Stimulated activated CD4-positive, alpha-beta T cell treated with anti-CD3 and anti-CD28 coated beads, Interleukin-4, amount 100 ng/mL, for 24 hours (primary cell): ENCODE measurements at regions not wholly inside any gene's neighbourhood (a gene's known extent, or its start where the extent isn't known, plus 50 kb on each side); places are given as distances from the start of the nearest gene placed in this dataset.
"Not testable (repeated sequence)": the region's sequence is repeated elsewhere in the genome, so short reads cannot be mapped to it uniquely, and the experiment has no call there.

ENCODE experiments used
- DNase-seq: peaks from one replicate; pipeline ENCODE4 v3.0.0-alpha.2; 2020

- no peak for DNase-seq
Observed at GRCh38 chr18:56312551-56313335, 325.6 kb downstream of the TXNL1 start.

DNA sequence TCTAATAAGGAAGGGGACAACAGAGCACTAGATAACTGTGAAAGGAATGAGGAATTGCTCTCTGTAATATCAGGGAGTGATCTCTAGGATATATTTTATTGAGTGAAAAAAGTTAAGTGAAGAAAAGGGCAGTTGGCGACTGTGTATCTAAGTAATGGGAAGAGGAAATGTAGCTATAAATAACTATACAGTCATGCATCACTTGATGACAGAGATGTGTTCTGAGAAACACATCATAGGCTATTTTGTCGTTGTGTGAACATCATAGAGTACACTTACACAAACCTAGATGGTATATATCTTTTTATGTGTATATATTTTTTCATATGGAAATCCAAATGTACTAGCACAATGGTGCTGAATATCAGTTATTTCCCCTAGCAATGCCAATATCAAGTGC, 329.3 kb downstream of the TXNL1 start:
- no peak for DNase-seq

DNA sequence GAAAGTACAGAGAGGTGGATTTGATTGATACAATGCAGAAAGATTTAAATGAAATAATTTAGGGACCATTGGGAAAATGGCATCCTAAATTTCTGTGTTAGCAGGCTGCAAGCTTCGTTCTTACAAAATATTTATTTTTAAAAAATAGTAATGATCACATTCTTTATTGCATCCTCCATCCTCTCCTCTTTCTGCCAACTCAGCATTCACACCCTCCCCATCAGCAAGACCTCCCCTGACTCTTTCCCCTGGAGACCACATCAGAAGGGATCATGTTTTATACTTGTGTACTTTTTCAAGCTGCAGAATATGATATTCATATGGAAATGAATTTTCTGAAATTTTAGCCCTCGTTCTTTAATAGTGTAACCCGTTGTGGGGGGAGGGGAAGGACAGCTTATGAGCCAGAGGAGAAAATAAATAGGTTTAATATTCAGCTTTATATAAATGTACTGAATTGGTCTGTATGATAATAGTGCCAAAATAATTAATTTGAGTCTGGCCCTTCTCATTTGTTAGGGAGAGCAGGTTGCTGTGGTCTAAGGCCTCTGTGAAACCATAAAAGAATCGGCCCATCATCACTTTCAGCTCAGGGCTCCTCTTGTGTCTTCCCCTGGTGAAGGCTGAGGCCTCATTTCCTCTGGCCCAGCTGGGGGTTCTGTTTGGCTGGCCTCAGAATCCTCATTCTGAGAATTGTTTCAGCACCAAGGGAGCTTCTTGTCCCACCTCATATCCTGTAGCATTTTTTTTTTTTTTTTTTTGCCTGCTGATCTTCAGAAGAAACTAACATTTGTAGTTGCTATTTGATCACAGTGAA, 330.8 kb downstream of the TXNL1 start:
- no peak for DNase-seq

GRCh38 chr18:56306797-56307196, 331.6 kb downstream of the TXNL1 start:
- no peak for DNase-seq

DNA sequence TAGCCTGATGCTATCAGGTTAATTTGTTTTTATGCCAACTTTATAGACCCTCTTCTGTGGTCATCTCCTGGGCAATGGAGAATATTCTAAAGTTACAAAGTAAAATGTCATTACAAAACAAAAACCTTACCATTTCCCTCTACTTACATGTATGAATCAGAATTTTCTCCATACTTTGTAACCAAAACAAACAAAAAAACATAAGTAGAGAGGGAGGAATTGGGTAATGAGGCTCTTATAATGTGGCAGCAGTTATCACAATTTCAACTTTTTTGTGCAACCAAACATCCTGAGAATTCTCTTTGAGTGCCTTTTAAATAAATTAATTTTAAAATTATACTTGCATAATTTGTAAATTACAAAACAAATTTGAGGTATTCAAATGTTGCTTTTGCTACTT, 332.8 kb downstream of the TXNL1 start:
- DNase-seq, result no peak

GRCh38 chr18:56302156-56302555, 336.2 kb downstream of the TXNL1 start:
- DNase-seq, result no peak

GRCh38 chr18:56299740-56300139, 338.7 kb downstream of the TXNL1 start:
- no peak for DNase-seq

GRCh38 chr18:56298935-56299334, 339.5 kb downstream of the TXNL1 start:
- DNase-seq, result no peak

GRCh38 chr18:56296381-56296780, 342.0 kb downstream of the TXNL1 start:
- DNase-seq, result no peak

GRCh38 chr18:56294484-56295183, 343.8 kb downstream of the TXNL1 start:
- no peak for DNase-seq

GRCh38 chr18:56291294-56291693, 347.1 kb downstream of the TXNL1 start:
- no peak for DNase-seq

DNA sequence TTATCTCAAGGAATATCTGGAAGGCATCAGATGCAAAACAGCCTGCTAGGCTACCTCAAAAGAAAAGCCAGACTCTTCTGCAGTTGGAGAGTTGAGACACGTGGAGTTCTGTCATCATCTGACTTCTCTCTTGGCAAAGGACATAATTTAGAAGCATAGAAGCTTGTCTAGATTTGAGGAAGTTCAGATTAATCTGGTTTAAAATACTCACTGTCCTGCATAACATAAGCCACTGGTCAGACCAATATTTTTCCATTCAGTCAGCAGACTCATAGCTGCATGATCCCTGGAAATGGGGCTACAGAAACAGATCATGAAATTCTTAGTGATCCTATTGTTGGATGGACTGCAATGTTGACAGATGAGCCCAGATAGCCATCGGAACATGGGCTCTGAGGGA, 349.0 kb downstream of the TXNL1 start:
- DNase-seq, result no peak

DNA sequence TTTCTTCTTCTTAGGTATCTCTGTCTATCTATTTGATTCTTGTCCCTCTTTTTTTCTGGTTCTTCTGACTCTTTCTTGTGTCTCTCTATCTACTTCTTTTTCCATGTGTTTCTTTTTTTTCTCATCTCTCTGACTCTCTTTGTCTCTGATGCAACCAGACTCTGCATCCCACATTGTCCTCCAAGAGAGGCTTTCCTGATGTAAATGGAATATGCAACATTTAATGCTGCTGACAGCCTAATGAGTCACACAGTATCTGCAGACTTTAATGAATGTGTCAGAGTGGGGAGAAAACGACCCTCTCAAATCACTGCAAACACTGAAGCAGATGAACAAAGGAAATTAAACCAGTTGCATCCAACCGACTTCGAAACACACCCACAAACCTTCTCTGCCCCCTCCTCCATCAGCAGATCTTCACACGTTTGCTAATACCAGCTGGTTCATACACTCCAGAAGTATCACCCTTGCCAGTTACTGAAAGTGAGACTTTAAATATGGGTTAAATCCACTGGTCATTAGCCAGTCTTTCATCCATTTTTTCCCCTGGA, 351.5 kb downstream of the TXNL1 start:
- no peak for DNase-seq

GRCh38 chr18:56285387-56286065, 352.9 kb downstream of the TXNL1 start:
- no peak for DNase-seq

GRCh38 chr18:56284319-56284718, 354.1 kb downstream of the TXNL1 start:
- DNase-seq, result no peak

DNA sequence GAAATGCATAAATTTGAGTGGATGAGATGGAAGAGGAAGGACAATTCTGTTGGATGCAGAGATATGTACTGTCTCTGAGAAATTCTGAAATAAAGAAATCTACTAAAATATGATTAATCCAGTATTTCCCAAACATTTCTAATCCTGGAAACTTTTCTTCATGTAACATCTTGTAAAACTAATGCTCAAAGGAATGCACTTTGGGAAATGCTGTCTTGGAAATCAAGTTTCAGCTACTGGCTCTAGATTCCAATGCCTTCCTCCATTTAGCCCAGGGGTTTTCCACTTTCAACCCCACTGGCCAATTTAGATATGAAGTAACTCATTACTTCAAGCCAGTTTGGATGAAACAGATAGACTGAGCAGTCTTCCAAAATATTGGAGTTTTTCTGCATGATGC, 355.1 kb downstream of the TXNL1 start:
- DNase-seq, result no peak

GRCh38 chr18:56282234-56283104, 355.9 kb downstream of the TXNL1 start:
- no peak for DNase-seq

DNA sequence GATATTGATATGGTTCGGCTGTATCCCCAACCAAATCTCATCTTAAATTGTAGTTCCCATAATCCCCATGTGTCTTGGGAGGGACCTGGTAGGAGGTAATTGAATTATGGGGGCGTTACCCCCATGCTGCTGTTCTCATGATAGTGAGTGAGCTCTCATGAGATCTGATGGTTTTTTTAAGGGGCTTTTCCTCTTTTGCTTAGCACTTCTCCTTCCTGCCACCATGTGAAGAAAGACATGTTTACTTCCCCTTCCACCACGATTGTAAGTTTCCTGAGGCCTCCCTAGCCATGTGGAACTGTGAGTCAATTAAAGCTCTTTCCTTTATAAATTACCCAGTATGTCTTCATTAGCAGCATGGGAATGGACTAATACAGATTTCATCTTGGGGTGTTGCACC, 358.6 kb downstream of the TXNL1 start:
- DNase-seq, result not testable (repeated sequence)

- no peak for DNase-seq
Observed at GRCh38 chr18:56278421-56279003, 359.9 kb downstream of the TXNL1 start.

DNA sequence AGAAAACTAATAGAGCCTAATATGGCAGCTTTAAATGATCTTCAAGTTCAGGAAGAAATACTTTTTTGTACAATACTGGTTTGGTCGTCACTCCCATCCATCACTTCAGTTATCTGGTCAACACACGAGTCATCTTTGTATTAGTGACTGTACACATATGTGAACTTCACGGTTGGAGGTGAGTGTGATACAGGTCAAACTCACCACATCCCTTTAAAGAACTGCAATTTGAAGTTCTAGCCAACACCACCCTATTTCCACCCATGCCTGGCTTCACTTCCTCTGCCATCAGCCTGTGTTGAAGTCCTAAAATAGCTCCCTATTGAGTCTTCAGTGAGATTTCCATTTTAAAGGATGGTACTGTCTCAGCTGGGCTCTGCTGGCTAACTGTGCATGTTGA, 361.9 kb downstream of the TXNL1 start:
- DNase-seq, result no peak

GRCh38 chr18:56273541-56274219, 364.7 kb downstream of the TXNL1 start:
- no peak for DNase-seq
